ENCODE measurements at regions not wholly inside any gene's neighbourhood (a gene's known extent, or its start where the extent isn't known, plus 50 kb on each side); places are given as distances from the start of the nearest gene placed in this dataset.

DNA sequence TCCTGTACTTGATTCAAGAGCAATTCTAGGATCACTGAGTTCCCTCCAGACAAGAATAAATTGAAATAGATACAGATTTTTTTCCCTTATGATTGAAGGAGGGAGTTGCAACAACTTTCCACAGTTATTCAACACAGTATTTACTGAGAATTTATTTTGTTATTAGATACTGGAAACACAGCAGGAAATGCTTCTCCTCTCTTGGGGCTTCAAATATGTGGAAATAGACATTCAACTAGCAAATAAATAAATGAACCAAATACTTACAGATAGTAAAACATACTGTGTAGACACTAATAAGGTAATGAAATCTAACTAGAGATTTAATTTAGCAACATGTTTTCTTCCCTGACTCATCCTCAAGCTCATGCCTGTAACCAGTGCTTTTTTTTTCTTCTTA is 169.2 kb downstream of the LNPK start:
- no peak for DNase-seq (ENCODE audit: low read depth in 1 of 2, low spot score in 1 of 2)
- H3K27ac ChIP-seq (replicated peaks), result no peak overlapping the region
- peaks cover 29% of the 10 kb centered on the region for H3K27me3 ChIP-seq (ENCODE audit: insufficient read depth, poor library complexity, severe bottlenecking)
- no peak for TF ChIP-seq SPI1 (IDR thresholded peaks at IDR 0.05; ENCODE audit: borderline replicate concordance, low read depth)
- no peak for TF ChIP-seq REST (IDR thresholded peaks at IDR 0.05; ENCODE audit: insufficient replicate concordance, low read depth)
- TF ChIP-seq POLR2AphosphoS5 (IDR thresholded peaks at IDR 0.05; ENCODE audit: low read depth), result no peak
- TF ChIP-seq, protein P1, sequence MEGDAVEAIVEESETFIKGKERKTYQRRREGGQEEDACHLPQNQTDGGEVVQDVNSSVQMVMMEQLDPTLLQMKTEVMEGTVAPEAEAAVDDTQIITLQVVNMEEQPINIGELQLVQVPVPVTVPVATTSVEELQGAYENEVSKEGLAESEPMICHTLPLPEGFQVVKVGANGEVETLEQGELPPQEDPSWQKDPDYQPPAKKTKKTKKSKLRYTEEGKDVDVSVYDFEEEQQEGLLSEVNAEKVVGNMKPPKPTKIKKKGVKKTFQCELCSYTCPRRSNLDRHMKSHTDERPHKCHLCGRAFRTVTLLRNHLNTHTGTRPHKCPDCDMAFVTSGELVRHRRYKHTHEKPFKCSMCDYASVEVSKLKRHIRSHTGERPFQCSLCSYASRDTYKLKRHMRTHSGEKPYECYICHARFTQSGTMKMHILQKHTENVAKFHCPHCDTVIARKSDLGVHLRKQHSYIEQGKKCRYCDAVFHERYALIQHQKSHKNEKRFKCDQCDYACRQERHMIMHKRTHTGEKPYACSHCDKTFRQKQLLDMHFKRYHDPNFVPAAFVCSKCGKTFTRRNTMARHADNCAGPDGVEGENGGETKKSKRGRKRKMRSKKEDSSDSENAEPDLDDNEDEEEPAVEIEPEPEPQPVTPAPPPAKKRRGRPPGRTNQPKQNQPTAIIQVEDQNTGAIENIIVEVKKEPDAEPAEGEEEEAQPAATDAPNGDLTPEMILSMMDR (IDR thresholded peaks at IDR 0.05; ENCODE audit: insufficient read depth, low read length), result no peak
- H3K4me3 ChIP-seq (replicated peaks; ENCODE audit: insufficient read depth, low read length), result no peak overlapping the region

GRCh38 chr2:175829741-175830140 is 172.3 kb downstream of the LNPK start:
- no peak overlapping the region for H3K4me3 ChIP-seq (replicated peaks; ENCODE audit: insufficient read depth, low read length)
- no peak overlapping the region for H3K27ac ChIP-seq (replicated peaks)
- no peak for DNase-seq (ENCODE audit: low read depth in 1 of 2, low spot score in 1 of 2)
- H3K27me3 ChIP-seq (ENCODE audit: insufficient read depth, poor library complexity, severe bottlenecking), result peaks cover 22% of the 10 kb centered on the region
- TF ChIP-seq, protein P1 (IDR thresholded peaks at IDR 0.05; ENCODE audit: insufficient read depth, low read length), result no peak
- TF ChIP-seq GABPA (IDR thresholded peaks at IDR 0.05; ENCODE audit: low read depth) (no peak), POLR2AphosphoS5 (IDR thresholded peaks at IDR 0.05; ENCODE audit: low read depth) (no peak)

DNA sequence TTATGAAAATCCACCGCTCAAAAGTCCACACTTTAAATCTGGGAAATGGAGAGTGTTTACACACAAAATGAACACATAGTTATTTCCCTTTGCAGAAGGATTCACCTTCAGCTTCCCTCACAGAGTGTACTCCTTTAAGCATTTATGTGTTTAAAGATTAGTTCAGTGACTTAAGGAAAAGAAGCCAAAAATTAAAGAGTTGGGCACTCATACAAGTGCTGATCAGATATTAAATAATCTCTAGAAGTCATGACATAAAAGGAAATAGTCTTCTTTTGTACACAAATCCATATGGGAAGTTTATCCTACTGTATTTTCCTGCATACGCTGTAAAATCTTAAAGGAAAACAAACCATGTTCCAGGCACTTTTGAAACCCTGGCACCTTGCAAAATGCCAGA is 174.2 kb downstream of the LNPK start:
- no peak overlapping the region for H3K27ac ChIP-seq (replicated peaks)
- DNase-seq (ENCODE audit: low read depth in 1 of 2, low spot score in 1 of 2), result no peak
- H3K4me3 ChIP-seq (replicated peaks; ENCODE audit: insufficient read depth, low read length), result no peak overlapping the region
- peaks cover 16% of the 10 kb centered on the region for H3K27me3 ChIP-seq (ENCODE audit: insufficient read depth, poor library complexity, severe bottlenecking)
- TF ChIP-seq POLR2AphosphoS5 (IDR thresholded peaks at IDR 0.05; ENCODE audit: low read depth), result no peak
- TF ChIP-seq GABPA (IDR thresholded peaks at IDR 0.05; ENCODE audit: low read depth), result no peak
- no peak for TF ChIP-seq SPI1 (IDR thresholded peaks at IDR 0.05; ENCODE audit: borderline replicate concordance, low read depth)
- TF ChIP-seq, protein P1 (IDR thresholded peaks at IDR 0.05; ENCODE audit: insufficient read depth, low read length), result no peak
- no peak for TF ChIP-seq REST (IDR thresholded peaks at IDR 0.05; ENCODE audit: insufficient replicate concordance, low read depth)

DNA sequence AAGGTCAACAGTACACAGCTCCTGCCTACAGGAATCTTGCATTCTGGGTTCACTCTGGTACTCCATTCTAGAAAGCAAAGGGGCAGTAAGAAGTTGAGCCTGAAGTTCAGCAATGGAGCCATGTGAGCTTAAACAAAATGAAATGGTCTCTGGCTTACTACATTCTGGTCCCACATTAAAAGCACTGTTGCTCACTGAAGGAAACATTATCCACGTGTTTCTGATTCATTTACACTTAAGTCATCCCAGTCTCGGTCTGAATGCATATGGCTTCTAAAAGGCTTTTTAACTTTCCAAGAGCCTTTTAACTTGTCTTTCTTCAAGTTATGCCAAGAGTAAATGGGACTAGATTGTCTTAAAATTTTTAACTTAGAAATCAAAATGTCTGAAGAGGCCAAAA is 177.8 kb downstream of the LNPK start:
- TF ChIP-seq REST (IDR thresholded peaks at IDR 0.05; ENCODE audit: insufficient replicate concordance, low read depth) (no peak), GABPA (IDR thresholded peaks at IDR 0.05; ENCODE audit: low read depth) (no peak), SPI1 (IDR thresholded peaks at IDR 0.05; ENCODE audit: borderline replicate concordance, low read depth) (no peak), POLR2AphosphoS5 (IDR thresholded peaks at IDR 0.05; ENCODE audit: low read depth) (no peak)
- TF ChIP-seq, protein P1 (IDR thresholded peaks at IDR 0.05; ENCODE audit: insufficient read depth, low read length), result no peak
- H3K27me3 ChIP-seq (ENCODE audit: insufficient read depth, poor library complexity, severe bottlenecking), result peaks cover 13% of the 10 kb centered on the region
- H3K27ac ChIP-seq (replicated peaks), result no peak overlapping the region
- no peak for DNase-seq (ENCODE audit: low read depth in 1 of 2, low spot score in 1 of 2)
- no peak overlapping the region for H3K4me3 ChIP-seq (replicated peaks; ENCODE audit: insufficient read depth, low read length)

All from HL-60 (cell line).